Body of pancreas (tissue), 4 donors: ENCODE measurements at regions not wholly inside any gene's neighbourhood (a gene's known extent, or its start where the extent isn't known, plus 50 kb on each side); places are given as distances from the start of the nearest gene placed in this dataset.

Source experiments
- POLR2A ChIP-seq, 3 donors: fragments of 450-650 bp; IDR thresholded peaks; one replicate each; pipeline ENCODE4 v1.6.1; 2016; ENCODE audit warnings: antibody characterized with exemption in 3 of 3, mild to moderate bottlenecking in 2 of 3
- TF ChIP-seq, protein P1 (sequence below), 7 experiments: fragments of 450-650 bp in 4 of 7; fragments of 200-600 bp in 3 of 7; sonication (generic) in 3 of 7; IDR thresholded peaks; one replicate each; pipeline ENCODE4 v1.5.1; 2016 to 2019; ENCODE audit warnings: antibody characterized with exemption in 7 of 7

DNA sequence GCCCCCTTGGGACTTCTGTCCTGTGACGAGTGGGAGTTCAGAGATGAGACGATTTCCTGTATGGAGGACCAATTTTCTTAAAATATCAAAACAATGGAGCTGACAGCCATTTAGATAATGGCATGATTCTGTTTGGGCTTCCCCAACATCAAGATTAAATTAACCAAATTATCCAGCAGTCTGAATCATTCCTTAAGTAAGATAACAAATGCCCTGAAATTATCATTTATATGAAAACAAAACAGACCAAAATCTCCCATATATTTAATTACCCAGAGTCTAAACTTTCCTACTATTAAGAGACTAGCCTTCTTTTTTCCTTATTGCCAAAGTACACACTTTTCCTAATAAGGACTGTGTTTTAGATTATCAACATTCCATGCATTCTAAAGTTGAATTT is 550.1 kb upstream of the PSMD7 start:
- TF ChIP-seq, protein P1, sequence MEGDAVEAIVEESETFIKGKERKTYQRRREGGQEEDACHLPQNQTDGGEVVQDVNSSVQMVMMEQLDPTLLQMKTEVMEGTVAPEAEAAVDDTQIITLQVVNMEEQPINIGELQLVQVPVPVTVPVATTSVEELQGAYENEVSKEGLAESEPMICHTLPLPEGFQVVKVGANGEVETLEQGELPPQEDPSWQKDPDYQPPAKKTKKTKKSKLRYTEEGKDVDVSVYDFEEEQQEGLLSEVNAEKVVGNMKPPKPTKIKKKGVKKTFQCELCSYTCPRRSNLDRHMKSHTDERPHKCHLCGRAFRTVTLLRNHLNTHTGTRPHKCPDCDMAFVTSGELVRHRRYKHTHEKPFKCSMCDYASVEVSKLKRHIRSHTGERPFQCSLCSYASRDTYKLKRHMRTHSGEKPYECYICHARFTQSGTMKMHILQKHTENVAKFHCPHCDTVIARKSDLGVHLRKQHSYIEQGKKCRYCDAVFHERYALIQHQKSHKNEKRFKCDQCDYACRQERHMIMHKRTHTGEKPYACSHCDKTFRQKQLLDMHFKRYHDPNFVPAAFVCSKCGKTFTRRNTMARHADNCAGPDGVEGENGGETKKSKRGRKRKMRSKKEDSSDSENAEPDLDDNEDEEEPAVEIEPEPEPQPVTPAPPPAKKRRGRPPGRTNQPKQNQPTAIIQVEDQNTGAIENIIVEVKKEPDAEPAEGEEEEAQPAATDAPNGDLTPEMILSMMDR (IDR thresholded peaks at IDR 0.05) = no peak
- no peak for TF ChIP-seq POLR2A (IDR thresholded peaks at IDR 0.05)
